Inflammatory macrophage treated with lipopolysaccharide for 1 hour (primary cell): ENCODE measurements at regions not wholly inside any gene's neighbourhood (a gene's known extent, or its start where the extent isn't known, plus 50 kb on each side); places are given as distances from the start of the nearest gene placed in this dataset.

ENCODE experiments used
- DNase-seq, 2 donors: peaks; one replicate each; pipeline ENCODE4 v3.0.0-alpha.2; 2020 to 2022

DNA sequence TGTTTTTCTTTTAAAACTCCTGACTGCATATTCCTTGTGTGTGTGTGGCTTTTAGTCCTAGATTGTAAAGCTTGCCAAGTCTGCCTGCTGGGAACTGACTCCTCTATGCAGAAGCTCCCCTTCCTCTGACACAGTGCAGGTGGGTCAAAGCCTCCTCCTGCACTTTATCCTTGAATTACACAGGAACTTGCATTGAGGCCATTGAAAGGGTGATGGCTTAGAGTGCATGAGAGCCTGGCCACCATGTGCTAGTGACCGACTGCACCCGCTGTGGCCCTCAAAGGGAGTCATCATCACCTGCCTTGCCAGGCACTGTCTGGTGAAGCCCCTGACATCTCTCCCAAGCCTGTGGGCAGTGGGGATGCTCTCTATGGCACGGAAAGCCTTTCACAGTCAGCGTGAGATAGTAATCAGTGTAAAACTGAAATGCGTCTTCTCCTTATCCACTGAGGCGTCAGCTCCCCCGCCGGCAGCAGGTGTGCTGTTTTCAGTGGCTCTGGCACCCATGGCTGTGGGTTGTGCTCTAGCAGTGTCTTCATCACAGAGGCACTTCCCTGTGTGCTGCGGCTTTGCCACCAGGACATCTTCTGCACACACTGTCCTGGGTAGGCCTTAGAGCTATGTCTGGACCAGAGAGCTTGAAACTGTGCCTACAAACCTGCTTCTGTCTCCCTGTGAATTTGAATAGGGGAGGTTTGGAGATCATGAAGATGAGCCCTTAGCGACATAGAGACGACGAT is 87.9 kb downstream of the THBS2 start:
- DNase-seq: no peak

DNA sequence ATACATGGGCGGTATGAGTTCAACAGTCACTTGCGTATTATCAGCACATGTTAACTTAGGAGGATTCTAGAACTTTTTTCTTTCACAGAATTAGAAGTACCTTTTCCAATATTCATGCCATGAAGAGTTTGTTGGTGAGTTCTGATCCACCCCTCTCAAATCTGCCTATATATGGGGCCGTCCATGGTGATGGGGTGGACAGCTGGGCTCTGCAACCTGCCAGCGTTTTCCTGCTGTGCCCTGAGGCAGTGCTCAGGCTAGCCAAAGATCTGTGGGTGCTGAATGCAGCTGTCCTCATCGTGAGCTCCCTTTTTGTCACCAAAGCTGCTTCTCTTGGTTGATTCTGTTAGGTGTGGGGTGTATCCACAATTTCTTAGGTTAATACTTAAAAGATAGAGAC is 88.7 kb downstream of the THBS2 start:
- DNase-seq: no peak

DNA sequence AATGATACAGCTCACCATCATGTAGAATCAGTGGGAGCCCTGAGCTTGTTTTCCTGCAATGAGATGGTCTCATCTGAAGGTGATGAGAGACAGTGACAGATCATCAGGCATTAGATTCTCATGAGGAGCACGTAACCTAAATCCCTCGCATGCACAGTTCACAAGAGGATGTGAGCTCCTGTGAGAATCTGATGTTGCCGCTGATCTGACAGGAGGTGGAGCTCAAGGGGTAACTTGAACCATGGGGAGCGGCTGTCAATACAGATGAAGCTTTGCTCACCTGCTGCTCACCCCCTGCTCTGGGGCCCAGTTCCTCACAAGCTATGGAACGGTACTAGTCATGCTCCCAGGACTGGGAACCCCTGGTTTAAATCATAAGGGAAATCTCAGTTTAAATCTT is 89.2 kb downstream of the THBS2 start:
- DNase-seq: no peak

DNA sequence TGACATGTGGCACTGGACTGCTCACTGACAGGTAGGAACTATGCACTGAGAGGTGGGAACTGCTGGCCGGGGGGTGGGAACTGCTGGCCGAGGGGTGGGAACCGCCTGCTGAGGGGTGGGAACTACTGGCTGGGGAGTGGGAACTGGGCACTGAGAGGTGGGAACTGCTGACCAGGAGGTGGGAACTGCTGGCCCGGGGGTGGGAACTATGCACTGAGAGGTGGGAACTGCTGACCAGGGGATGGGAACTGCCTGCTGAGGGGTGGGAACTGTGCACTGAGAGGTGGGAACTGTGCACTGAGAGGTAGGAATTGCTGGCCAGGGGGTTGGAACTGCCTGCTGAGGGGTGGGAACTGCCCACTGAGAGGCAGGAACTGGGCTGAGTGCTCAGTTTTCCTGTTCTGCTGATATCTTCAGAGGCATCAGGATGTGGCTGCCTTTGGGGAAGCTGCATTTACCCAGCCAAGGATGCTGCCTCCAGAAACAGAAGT is 90.2 kb downstream of the THBS2 start:
- DNase-seq: no peak

DNA sequence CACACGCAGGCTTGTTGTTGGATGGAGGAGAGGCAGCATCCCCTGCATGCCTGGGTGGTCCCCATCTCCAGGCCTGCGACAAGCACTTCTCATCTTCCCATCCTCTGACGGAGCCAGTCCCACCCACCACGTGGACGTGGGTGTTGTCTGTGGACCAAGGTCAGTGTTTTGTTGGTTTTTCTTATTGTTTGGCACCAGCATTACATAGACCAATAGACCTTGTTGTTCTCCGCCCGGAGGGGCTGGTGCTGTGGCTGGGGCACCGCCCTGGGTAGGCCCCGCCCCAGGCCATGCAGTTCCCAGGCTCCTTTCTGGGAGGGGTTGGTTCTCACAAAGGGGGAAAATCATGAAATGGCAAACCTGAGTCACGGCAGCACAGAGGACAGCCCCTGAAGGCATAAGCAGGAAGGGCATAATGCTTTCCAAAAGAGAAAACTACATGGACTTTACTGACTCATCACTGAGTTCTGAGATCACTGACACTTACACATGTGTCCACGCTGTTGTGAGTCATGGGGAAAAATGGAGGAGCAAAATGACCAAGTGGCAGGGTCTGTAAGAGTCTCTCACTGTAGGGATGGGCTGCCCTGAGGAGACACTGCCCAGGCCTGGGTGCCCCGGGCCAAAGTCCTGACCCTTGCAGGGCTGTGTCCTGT is 90.8 kb downstream of the THBS2 start:
- peak; percentile 13 to 76 for DNase-seq

DNA sequence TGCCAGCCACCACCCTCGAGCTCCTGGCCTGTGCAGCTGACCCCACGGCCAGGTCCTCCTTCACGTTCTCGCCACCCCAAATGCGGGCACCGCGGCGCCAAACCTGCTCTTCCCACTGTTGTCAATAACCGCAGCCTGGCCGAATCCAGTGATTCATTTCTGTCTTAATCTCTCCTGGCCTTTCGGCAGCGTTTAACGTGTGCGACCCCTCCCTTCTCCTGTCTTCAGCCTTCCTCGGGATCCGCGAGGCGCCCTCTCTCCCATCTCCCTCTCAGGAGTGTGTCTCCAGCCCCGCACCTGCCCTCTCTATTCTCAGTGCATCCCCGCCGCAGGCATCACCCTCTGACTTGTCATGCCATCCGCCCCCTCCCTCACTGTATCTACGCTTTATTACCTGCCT is 91.4 kb downstream of the THBS2 start:
- DNase-seq: no peak

DNA sequence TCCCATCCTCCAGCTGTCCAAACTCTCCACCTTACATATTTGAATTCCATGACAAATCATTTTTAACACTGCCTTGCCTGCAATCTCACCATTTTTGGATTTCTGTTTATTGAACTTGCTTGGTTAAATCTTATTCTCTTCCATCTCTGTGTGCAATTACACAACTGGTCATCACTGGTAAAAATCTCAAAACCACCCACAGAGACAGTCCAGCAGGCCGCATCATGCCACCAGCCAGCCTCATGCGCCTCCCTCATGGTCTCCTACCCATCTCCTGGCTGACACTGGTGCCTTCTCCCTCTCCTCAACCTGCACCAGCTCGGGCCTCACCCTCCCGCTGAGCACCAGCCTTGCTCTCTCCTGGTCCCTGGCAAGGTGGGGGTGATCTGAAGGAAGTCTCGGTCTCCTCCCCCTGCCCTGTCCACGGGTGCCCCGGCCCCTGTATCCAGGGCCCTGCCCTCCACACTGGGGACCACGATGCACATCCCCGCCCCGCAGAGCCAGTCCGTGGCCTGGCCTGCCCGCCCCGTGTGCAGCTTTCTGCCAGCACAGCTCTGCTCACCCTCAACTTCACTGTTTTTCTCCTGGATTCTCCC is 92.0 kb downstream of the THBS2 start:
- no peak for DNase-seq

DNA sequence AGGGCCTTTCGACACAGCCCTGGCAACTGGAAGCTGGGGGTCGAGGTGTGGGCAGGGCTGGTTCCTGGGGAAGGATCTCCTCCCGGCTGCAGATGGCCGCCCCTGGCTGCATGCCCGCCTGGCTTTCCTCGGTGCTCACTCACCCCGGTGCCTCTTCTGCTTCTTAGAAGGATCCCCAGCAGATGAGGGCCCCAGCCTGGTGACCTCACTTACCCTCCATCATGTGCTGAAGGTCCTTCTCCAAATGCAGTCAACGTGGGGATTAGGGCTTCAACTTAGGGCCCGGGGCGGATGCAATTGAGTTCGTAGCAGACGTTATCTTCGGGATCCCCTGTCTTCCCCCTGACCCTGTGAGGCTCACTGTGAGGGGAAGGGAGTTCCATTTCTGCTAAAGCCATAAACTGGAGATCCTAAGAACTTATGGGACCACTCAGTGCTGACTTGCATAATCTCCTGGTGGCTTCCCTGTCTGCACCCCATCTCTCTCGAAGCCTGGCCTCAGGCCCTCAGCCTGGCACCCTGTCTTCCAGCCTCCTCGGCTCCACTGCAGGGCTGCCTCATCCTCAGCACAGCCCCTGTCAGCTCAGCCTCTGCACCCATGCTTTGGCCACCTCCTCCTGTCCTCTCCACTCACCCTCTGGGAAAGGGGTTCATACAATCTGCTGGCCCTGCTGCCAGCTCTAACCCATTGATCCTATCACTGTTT is 92.6 kb downstream of the THBS2 start:
- DNase-seq: no peak

DNA sequence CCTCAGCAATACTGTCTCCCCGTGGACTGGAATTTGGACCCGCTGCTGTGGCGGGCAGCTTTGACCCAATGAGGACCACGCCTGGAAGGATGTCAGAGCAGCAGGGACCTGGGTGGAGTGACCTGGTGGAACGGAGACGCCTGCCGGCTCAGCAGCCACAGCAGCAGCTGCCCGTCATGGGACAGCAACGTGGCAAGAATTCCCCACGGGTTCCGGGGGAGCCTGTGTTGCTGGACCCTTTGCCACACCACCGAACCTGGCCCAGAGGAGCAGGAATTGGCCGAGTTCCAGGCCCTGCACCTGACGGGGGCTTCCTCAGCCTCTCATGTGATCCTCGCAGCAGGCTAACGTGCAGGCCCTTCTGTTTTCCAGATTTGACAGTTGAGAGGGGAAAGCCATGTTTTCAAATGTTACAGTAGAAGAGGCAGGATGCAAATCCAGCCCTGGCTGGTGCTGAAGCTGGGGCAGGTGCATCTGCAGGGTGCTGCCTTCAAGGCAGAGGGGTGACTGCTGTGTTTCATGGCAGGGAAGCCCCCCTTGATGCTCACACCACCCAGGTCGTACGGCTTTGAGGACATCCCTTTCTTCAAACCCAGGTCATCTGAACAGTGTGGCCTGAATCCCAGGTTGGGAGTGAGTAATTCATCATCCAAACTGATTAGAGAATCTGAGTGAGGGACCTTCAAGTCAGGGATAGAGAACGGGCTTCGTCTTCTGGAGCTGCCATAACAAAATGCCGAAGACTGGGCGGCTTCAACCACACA is 93.4 kb downstream of the THBS2 start:
- no peak for DNase-seq

DNA sequence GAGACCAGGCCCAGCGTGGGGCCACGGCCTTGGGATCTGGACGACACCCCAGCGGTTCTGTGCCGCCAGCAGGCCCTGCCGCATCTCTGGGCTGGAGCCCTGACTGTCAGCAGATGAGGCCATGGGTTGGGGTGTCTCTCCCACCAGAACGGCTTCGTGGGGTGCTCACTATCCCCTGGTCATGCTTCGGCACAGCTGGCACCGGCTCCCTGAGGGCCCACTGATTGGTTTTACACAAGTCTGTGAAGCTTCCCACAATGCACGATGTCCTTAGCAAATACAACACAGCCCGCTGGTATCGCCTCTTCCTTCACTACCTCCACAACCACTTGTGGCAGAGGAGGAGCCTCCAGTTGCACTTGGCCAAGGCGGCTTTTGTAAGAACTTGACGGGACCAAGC is 94.3 kb downstream of the THBS2 start:
- no peak for DNase-seq

DNA sequence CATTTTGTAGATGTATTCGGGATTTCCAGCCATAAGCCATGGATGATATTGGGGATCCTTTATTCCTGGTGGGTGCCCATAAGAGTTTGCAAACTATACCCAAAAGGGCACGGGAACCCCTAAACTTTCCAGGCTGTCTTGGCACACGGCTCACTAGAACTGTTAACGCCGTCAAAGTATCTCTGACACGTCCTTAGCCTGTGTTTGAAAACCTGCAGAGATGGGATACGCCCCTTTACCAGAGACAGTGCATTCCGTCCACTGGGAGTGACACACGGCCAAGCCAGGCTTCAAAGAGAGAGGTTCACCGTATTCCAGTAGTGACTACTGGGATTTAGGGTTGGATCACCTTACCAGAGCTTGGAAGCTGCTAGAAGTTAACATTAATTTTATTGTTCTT is 95.0 kb downstream of the THBS2 start:
- no peak for DNase-seq

DNA sequence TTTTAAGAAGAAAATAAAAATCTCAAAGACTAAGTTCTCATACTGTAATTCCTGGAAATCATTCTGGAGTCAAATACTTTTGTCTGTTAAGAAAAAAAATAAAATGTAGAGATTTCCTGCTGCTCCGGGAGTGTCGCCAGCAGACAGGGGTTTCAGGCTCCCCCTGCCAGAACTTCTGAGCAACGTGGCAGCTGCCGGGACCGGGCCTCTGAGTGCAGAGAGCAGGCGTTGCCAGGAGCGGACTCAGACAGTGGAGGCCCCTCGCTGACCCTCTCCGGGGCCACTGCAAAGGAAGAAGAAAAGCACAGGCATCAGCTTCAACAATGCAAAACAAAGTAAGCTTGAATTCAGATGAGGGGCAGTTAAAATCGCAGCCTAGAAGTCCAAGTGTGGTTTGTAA is 95.5 kb downstream of the THBS2 start:
- no peak for DNase-seq

DNA sequence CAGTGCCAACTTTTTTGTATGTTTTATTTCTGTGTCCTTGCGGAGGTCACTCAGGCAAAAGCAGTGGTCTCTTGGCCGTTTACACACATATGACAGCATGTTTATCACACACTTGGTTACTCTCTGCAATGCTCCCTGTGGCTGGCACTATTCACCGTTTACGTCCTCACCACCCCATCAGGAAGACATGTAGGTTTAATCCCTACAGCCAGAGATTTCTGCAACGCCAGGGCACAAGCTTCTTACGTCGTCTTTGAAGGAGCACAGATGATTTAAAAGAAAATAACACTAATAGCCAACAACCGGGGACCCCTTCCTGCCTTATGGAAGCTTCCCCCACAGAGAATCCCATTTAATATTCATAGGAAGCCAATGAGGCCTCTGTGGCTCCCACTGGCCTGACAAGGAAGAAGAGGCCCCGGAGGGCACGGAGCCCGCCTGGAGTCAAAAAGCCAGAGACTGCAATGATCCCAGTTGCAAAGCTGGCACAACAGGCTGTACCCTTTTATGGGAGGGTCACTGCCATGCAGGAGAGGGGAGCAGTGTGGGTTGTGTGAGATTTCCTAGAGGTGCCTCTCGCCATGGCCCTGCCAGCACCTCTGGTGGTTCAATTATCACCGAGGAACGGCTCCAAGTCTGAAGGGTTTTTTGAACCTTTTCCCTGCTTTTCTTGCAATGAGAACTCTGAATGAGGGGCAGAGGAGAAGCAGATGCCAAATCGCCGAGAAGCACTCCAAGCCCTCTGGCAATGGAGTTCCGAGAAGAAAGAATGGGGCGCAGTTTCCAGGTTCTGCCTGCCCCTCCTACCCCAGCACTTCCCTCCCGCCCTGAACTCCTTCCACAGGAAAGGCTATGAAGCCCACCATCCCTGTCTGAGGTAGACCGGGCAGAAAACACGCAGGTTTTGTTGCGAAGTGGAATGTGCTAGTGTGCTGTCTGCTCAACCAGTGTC is 96.2 kb downstream of the THBS2 start:
- DNase-seq: no peak

DNA sequence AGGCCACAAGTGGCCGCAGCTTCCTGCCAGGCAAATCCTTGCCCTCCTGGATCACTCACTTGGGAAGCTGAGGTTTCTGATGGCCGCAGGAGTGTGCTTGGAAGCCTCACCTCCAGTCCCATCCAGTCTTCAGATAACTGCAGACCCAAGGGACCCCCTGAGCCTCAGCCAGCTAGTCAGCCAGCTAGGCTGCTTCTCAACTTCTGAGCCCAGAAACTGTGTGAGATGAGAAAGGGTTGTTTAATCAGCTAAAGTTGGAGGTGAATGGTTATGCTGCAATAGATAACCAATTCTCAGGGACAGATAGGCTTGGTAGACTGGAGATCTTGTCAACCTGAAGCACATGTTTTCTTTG is 96.9 kb downstream of the THBS2 start:
- DNase-seq: no peak

DNA sequence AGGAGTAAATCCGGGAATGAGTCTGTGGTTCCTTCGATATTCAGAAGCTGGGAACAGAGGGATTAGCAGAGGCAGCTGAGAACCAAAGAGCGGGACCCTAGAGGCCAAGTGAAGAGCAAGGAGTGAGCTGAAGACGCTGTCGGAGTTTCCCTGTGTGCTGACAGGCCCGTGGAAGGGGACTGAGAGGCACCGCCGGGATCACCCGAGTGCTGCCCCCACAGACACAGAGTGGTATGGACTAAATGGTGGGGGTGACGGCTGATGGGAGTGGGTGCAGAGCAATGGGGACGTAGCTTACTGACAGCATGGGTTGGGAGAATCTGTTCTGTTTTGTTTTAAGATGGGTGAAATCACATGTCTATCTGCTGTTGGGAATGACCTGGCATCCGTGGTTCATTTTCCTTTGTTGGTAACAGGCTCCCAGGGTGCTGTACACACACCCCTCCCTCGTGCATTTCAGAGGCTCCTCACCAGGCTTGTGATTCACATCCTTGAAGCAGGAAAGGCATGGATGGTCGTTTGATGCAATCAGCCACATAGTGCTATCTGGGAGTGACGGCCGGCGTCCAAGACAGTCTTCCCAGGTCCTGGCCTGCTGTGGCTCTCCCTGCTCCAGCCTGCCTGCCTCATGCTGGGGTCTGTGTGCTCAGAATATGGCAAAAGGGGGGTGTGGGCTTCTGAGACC is 97.4 kb downstream of the THBS2 start:
- no peak for DNase-seq

DNA sequence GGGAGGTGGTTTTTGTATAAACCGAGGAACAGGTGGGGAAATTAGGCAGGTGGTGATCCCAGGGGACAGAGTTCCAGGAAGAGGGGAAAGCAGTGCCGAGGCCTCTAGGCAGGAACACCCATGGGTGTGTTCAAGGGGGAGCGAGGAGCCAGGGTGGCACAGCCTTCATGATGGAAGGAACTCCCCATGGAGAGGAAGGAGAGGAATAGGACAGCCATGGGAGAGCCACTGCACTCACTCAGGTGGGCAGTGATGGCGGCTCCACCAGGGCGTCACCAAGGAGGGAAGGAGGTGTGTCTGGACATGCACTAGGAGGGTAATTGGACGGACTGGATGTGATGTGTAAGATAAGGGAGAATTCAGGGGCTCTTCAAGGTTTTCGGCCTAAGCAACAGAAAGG is 98.2 kb downstream of the THBS2 start:
- DNase-seq: no peak

DNA sequence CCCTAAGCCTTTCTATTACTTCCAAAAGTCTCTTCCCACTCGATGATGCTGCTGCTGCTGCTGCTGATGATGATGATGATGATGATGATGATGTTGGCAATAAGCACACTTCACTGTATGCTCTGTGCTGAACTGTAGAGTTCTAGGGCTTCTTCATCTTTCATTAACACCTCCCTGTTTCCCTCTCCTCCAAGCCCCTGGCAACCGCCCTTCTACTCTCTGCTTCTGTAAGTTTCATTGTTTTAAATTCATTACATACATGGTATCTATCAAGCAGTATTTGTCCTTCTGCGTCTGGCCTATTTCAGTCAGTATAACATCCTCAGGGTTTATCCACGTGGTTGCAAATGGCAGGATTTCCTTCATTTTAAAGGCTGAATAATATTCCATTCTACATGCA is 100.2 kb downstream of the THBS2 start:
- no peak for DNase-seq

DNA sequence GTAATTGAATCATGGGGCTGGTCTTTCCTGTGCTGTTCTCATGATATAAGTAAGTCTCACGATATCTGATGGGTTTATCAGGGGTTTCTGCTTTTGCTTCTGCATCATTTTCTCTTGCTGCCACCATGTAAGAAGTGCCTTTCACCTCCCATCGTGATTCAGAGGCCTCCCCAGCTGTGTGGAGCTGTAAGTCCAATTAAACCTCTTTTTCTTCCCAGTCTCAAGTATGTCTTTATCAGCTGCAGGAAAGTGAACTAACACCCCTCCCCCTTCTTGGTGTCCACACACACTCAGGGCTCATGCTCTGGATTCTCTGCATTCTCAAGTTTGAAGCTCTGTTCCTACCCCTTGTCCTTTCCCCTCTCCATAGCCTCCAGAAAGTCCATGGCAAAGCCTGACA is 107.1 kb downstream of the THBS2 start:
- no peak for DNase-seq

DNA sequence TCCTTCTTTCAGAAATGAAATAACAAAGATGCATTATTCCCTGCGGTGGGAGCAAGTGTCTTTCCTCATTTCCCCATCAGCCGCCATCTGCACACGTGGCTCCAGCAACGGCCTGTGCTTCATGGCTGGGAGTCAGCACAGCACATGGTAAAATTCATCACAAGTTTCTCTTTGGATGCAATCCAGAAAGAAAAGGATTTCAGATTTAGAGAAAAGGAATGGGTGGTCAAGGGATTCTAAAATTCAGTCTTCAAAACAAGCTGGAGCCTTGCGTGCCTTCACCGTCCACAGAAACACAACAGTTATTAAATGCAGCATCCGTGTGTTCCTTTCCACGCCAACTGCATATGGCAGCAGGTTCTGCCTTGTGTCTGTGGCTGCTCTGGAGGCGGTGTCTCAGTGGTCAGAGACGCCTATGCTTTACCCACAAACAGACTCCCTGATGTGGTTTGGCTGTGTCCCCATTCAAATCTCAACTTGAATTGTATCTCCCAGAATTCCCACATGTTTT is 107.6 kb downstream of the THBS2 start:
- DNase-seq: no peak

DNA sequence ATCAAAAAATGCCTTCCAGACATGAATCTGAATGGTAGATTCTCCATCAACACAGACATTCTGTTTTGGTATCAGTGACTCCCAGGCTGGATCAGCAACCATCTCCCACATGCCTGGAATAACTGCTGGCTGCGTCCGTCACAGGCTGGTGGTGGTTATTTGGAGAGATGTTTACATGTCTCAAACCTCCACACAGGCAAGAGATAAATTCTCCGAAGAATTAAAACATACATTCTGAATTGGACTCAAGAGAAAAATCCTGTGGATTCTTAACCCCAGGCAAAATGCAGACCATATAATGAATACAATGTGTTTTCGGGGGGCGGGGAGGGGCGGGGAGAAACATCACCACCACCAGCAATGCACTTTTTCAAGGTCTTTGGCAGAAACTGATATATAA is 108.2 kb downstream of the THBS2 start:
- DNase-seq: no peak

DNA sequence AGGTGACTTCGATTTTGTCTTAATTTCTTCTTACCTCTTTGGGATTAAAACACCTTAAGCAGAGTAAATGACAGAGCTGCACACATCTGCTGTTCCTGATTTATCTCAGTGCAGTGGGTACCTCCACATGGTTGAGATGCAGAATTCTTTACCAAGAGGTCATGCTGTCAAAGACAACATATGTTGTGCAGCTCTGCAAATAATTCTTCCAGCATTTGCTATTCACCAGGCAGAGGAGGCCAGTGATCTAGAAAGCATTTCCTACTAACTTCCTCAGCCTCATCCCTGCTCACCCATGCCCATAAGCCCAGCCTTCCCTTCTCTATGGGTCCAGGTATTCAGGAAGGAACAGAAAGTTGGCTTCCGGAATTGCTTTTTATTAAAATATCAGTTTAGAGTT is 109.3 kb downstream of the THBS2 start:
- DNase-seq: no peak
